Endothelial cell of umbilical vein (primary cell): ENCODE measurements at regions not wholly inside any gene's neighbourhood (a gene's known extent, or its start where the extent isn't known, plus 50 kb on each side); places are given as distances from the start of the nearest gene placed in this dataset.

Experiments
- BruUV-seq: library from RNA; stranded (reverse); fragments of 400-500 nt; replicated peaks from 2 replicates; lab custom pipeline; 2021; lab: Mats Ljungman, UMichigan
- CTCF ChIA-PET: fragments of 300-600, 350-600 bp; sonication (Branson Sonifier 250); formaldehyde crosslinking; loops from one replicate; lab custom pipeline; 2021; ENCODE audit warnings: antibody characterized with exemption, inconsistent platforms; lab: Charles Lee
- POLR2A ChIA-PET: fragments of 300-600, 350-600 bp; sonication (Branson Sonifier 250); formaldehyde crosslinking; loops from one replicate; lab custom pipeline; 2021; ENCODE audit warnings: antibody characterized with exemption, inconsistent platforms; lab: Charles Lee
- DNase-seq: peaks from one replicate; pipeline ENCODE4 v3.0.0-alpha.2; 2011; ENCODE audit warnings: low read depth, low spot score
- FAIRE-seq: peaks from 2 replicates; lab custom pipeline; 2011; peaks lifted over from hg19 to GRCh38; lab: Jason Lieb, UNC
- H2AFZ ChIP-seq: 2 replicates; pipeline ENCODE4 v1.6.0; 2012; ENCODE audit warnings: low read depth, low read length, control low read depth, inconsistent platforms
- H3K27ac ChIP-seq: 2 replicates; pipeline ENCODE4 v1.5.1; 2011; ENCODE audit warnings: low read depth, mild to moderate bottlenecking, control low read depth, low read length, moderate library complexity; ENCODE audit not compliant: insufficient read depth
- H3K27me3 ChIP-seq, 2 experiments: 2 replicates each; pipeline versions ENCODE4 v1.6.0 to v1.6.1; 2011; ENCODE audit warnings: low read length in 2 of 2, mixed read lengths in 1 of 2; ENCODE audit not compliant: control insufficient read depth in 2 of 2, insufficient read depth in 2 of 2
- H3K36me3 ChIP-seq, 2 experiments: 2 replicates in 1 of 2; 3 replicates in 1 of 2; pipeline ENCODE4 v1.5.1; 2011; ENCODE audit warnings: low read length in 2 of 2, mild to moderate bottlenecking in 1 of 2, moderate library complexity in 1 of 2; ENCODE audit not compliant: control insufficient read depth in 2 of 2, insufficient read depth in 2 of 2; ENCODE audit errors: extremely low read depth in 1 of 2
- H3K4me1 ChIP-seq: 3 replicates; pipeline ENCODE4 v1.5.1; 2011; ENCODE audit warnings: mild to moderate bottlenecking, low read length; ENCODE audit not compliant: control insufficient read depth, insufficient read depth; ENCODE audit errors: extremely low read depth
- H3K4me2 ChIP-seq: 2 replicates; pipeline ENCODE4 v1.6.1; 2011; ENCODE audit warnings: low read length, control low read depth, mixed read lengths; ENCODE audit not compliant: insufficient read depth
- H3K4me3 ChIP-seq, 3 experiments: fragments of 200-600 bp in 1 of 3; sonication (generic), shearing (Covaris generic) in 1 of 3; replicated peaks in 1 of 3; 2 replicates each; pipeline ENCODE4 v1.5.1; 2011 to 2016; ENCODE audit warnings: control low read depth in 3 of 3, low read length in 3 of 3, mild to moderate bottlenecking in 2 of 3, inconsistent platforms in 1 of 3, low read depth in 1 of 3, moderate library complexity in 1 of 3; ENCODE audit not compliant: insufficient read depth in 1 of 3
- H3K79me2 ChIP-seq: 2 replicates; pipeline ENCODE4 v1.6.0; 2012; ENCODE audit warnings: low read length, inconsistent platforms; ENCODE audit not compliant: control insufficient read depth, insufficient read depth
- H3K9ac ChIP-seq: replicated peaks from 2 replicates; pipeline ENCODE3; 2011; ENCODE audit warnings: low read length, control low read depth; ENCODE audit not compliant: insufficient read depth; ENCODE audit errors: extremely low read depth
- H3K9me1 ChIP-seq: replicated peaks from 3 replicates; pipeline ENCODE4 v1.6.0; 2011; ENCODE audit warnings: mild to moderate bottlenecking, low read length; ENCODE audit not compliant: control insufficient read depth, insufficient read depth; ENCODE audit errors: extremely low read depth
- H3K9me3 ChIP-seq: replicated peaks from 2 replicates; pipeline ENCODE4 v1.5.1; 2012; ENCODE audit warnings: low read length, inconsistent platforms; ENCODE audit not compliant: control insufficient read depth, insufficient read depth
- H4K20me1 ChIP-seq: replicated peaks from 2 replicates; pipeline ENCODE3; 2011; ENCODE audit warnings: mild to moderate bottlenecking, low read length; ENCODE audit not compliant: control insufficient read depth, insufficient read depth; ENCODE audit errors: extremely low read depth
- CTCF ChIP-seq, 2 donors: IDR thresholded peaks; 1 replicate in 1 of 2; 2 replicates in 1 of 2; pipeline ENCODE4 v1.5.1; 2011; ENCODE audit warnings: low read length in 2 of 2, mild to moderate bottlenecking in 2 of 2, moderate library complexity in 2 of 2, control low read depth in 1 of 2, inconsistent platforms in 1 of 2, low read depth in 1 of 2; ENCODE audit not compliant: insufficient read depth in 1 of 2; ENCODE audit errors: extremely low read depth in 1 of 2
- EZH2 ChIP-seq: IDR thresholded peaks from 2 replicates; pipeline ENCODE4 v1.6.1; 2012; ENCODE audit warnings: borderline replicate concordance, low read depth, mild to moderate bottlenecking, moderate library complexity, low read length, inconsistent platforms; ENCODE audit not compliant: severe bottlenecking
- FOS ChIP-seq: IDR thresholded peaks from 2 replicates; pipeline ENCODE4 v1.6.1; 2011; ENCODE audit warnings: mild to moderate bottlenecking, low read length, moderate library complexity, borderline replicate concordance; ENCODE audit not compliant: insufficient read depth
- GATA2 ChIP-seq: IDR thresholded peaks from 2 replicates; pipeline ENCODE4 v1.7.0; 2011; ENCODE audit warnings: low read depth, mild to moderate bottlenecking, moderate library complexity, mixed read lengths, low read length; ENCODE audit not compliant: insufficient read length, insufficient read depth
- JUN ChIP-seq: IDR thresholded peaks from 2 replicates; pipeline ENCODE4 v1.6.1; 2011; ENCODE audit warnings: borderline replicate concordance, low read depth; ENCODE audit not compliant: insufficient read length, insufficient read depth
- MAX ChIP-seq: IDR thresholded peaks from 2 replicates; pipeline ENCODE4 v1.6.1; 2011; ENCODE audit not compliant: insufficient read depth, insufficient read length
- MYC ChIP-seq: IDR thresholded peaks from one replicate; pipeline ENCODE4 v1.6.1; 2011; ENCODE audit warnings: mild to moderate bottlenecking, low read depth, low read length
- POLR2A ChIP-seq: IDR thresholded peaks from 2 replicates; pipeline ENCODE4 v1.6.1; 2012; ENCODE audit warnings: low read depth, mild to moderate bottlenecking, control low read depth, low read length
- POLR2AphosphoS5 ChIP-seq: IDR thresholded peaks from 2 replicates; pipeline ENCODE4 v1.6.1; 2012; ENCODE audit warnings: low read depth, mild to moderate bottlenecking, control low read depth, low read length, moderate library complexity; ENCODE audit not compliant: insufficient read depth
- dilution Hi-C: fragments of 300-500 bp; cut with MboI; formaldehyde crosslinking; loops from one replicate; pipeline ENCODE4 v1.15.0; 2019; ENCODE audit warnings: low sequenced_read_pairs; ENCODE audit not compliant: extremely low pct_ligation_motif_present
- intact Hi-C: fragments of 100-400 bp; cut with micrococcal nuclease; formaldehyde crosslinking; loops from one replicate; pipeline ENCODE4 v1.10.0; 2022

GRCh38 chr3:168197162-168197561 is 101.4 kb upstream of the GOLIM4 start:
- Histone ChIP-seq H3K9me3 (no peaks in the 10 kb centered on the region), H3K27me3 (no peaks in the 10 kb centered on the region), H3K27ac (no peak overlapping the region), H3K4me2 (no peak overlapping the region), H3K9ac (no peak overlapping the region), H3K4me1 (no peaks in the 10 kb centered on the region), H3K36me3 (no peaks in the 10 kb centered on the region), H3K4me3 (no peak overlapping the region), H3K9me1 (no peaks in the 10 kb centered on the region), H3K79me2 (no peaks in the 10 kb centered on the region), H4K20me1 (no peaks in the 10 kb centered on the region), H2AFZ (no peak overlapping the region)
- ChIA-PET CTCF (interaction anchor here (0.7 kb wide), 2 partner anchors 9 to 53 kb away, joined by 3 read pairs; no protein-coding TSS in a partner anchor), POLR2A (no interaction called here)
- TF ChIP-seq CTCF (IDR thresholded peaks at IDR 0.05; ENCODE audit: extremely low read depth in 1 of 2, insufficient read depth in 1 of 2, low read depth in 1 of 2, low read length in 2 of 2) (no peak), EZH2 (no peak), FOS (no peak), MAX (no peak), POLR2A (no peak), GATA2 (no peak), POLR2AphosphoS5 (no peak), MYC (no peak), JUN (no peak)
- dilution Hi-C loops = no loop called here
- BruUV-seq = no TSS peak
- intact Hi-C loops = no loop called here
- no peak for DNase-seq
- FAIRE-seq = no peak
